ENCODE measurements at regions not wholly inside any gene's neighbourhood (a gene's known extent, or its start where the extent isn't known, plus 50 kb on each side); places are given as distances from the start of the nearest gene placed in this dataset.

GRCh38 chr5:75837258-75837841 is 120.1 kb upstream of the POC5 start:
- TF ChIP-seq POLR2A (IDR thresholded peaks at IDR 0.05): no peak
- no peak for TF ChIP-seq CTCF (IDR thresholded peaks at IDR 0.05)
